LNCaP clone FGC (cell line): ENCODE measurements at regions not wholly inside any gene's neighbourhood (a gene's known extent, or its start where the extent isn't known, plus 50 kb on each side); places are given as distances from the start of the nearest gene placed in this dataset.

ENCODE experiments used
- DNase-seq: peaks from one replicate; pipeline ENCODE4 v3.0.0-alpha.2; 2011; ENCODE audit warnings: low read depth
- H3K4me3 ChIP-seq: 2 replicates; pipeline ENCODE4 v1.5.1; 2011; ENCODE audit warnings: mild to moderate bottlenecking, low read depth, low read length, control low read depth
- TF ChIP-seq, protein P1 (sequence below): IDR thresholded peaks from 2 replicates; pipeline ENCODE4 v1.5.1; 2012; ENCODE audit warnings: mild to moderate bottlenecking; ENCODE audit not compliant: control insufficient read depth, insufficient read depth; ENCODE audit errors: extremely low read depth

- TF ChIP-seq, protein P1, sequence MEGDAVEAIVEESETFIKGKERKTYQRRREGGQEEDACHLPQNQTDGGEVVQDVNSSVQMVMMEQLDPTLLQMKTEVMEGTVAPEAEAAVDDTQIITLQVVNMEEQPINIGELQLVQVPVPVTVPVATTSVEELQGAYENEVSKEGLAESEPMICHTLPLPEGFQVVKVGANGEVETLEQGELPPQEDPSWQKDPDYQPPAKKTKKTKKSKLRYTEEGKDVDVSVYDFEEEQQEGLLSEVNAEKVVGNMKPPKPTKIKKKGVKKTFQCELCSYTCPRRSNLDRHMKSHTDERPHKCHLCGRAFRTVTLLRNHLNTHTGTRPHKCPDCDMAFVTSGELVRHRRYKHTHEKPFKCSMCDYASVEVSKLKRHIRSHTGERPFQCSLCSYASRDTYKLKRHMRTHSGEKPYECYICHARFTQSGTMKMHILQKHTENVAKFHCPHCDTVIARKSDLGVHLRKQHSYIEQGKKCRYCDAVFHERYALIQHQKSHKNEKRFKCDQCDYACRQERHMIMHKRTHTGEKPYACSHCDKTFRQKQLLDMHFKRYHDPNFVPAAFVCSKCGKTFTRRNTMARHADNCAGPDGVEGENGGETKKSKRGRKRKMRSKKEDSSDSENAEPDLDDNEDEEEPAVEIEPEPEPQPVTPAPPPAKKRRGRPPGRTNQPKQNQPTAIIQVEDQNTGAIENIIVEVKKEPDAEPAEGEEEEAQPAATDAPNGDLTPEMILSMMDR = no peak
- H3K4me3 ChIP-seq = no peak overlapping the region
- DNase-seq = no peak
Measured at GRCh38 chr1:116835161-116835560, 74.6 kb upstream of the PTGFRN start.

DNA sequence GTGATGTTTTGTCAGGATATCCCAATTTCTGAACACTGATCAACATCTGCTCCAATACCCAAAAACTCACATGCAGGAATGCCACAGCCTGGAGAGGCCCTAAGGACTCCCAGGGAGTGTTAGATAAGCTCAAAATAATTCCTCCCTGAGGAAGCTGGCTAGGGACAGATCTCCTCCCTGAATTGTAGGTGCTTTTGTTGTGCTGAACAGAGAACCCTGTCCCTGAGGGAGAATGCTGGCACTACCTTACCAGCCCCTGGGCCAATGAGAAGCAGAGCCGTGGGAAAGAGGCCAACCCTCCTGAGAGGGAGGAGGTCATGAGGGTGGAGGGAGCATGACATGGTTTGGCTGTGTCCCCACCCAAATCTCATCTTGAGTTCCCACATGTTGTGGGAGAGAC lies 73.6 kb upstream of the PTGFRN start:
- DNase-seq = no peak
- no peak overlapping the region for H3K4me3 ChIP-seq
- TF ChIP-seq, protein P1 = no peak

- TF ChIP-seq, protein P1 = no peak
- DNase-seq = no peak
- no peak overlapping the region for H3K4me3 ChIP-seq
Measured at GRCh38 chr1:116841569-116842344, 68.0 kb upstream of the PTGFRN start.

DNA sequence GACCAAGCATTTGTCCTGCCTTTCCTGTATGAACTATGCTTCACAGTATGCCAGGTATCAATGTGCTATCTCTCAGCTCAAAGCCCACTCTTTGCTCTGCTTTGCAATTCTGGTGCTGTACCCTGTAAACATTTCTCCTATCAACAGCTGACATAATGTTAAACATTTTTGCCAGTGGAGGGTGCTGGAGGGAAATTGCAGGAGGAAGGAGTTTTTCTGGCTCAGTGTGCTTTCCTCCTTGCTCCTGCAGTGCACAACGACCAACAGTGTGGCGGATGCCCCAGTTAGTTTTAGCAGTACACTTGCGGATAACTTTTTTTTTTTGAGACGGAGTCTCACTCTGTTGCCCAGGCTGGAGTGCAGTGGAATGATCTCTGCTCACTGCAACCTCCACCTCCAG lies 67.1 kb upstream of the PTGFRN start:
- TF ChIP-seq, protein P1 = no peak

GRCh38 chr1:116844775-116845174 lies 64.9 kb upstream of the PTGFRN start:
- no peak overlapping the region for H3K4me3 ChIP-seq
- TF ChIP-seq, protein P1 = no peak
- DNase-seq = no peak

More for the DNA sequence above, 67.1 kb upstream of the PTGFRN start:
- no peak for DNase-seq
- no peak overlapping the region for H3K4me3 ChIP-seq

DNA sequence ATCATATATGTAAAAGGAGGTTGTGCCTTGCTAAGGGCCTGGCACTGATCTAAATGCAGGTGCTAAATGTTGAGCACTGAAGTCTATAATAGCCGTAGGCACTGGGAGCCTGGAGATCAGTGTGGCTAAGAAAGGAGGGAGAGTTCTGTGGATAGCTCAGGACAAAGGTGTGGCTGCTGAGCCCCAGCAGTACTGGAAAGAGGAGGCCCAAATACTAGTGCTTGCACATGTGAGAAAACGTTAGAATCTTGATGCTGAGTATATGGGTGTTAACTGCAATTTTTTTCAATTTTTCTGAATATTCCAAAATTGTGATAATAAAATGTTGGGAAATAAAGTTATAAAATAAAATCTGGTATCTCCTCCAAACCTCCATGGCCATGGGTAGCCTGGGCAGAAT lies 62.5 kb upstream of the PTGFRN start:
- TF ChIP-seq, protein P1 = no peak
- DNase-seq = no peak
- H3K4me3 ChIP-seq = no peak overlapping the region
